ENCODE measurements at regions not wholly inside any gene's neighbourhood (a gene's known extent, or its start where the extent isn't known, plus 50 kb on each side); places are given as distances from the start of the nearest gene placed in this dataset.

DNA sequence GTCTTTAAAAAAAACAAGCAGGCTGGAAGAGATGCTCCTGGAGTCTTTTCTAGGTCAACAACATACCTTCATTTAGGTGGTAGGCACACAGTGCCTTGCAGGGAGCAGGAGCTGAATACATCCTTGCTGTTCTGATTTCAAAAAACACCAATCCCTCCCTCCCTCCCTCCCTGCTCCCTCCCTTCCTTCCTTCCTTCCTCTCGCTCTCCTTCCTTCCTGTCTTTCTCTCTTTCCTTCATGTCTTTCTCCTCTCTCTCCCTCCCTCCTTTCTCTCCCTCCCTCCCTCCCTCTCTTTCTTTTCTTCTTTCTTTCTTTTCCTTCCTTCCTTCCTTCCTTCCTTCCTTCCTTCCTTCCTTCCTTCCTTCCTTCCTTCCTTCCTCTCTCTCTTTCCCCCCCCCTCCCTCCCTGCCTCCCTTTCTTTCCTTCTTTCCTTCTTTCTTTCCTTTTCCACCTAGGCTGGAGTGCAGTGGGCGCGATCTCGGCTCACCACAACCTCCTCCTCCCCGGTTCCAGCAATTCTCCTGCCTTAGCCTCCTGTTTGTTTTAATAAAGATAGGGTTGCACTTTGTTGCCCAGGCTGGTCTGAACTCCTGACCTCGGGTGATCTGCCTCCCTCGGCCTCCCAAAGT is 245.1 kb downstream of the MIAT start:
- peak overlapping the region; percentile 66 for H3K27ac ChIP-seq (ENCODE audit: low read depth, low read length)
- no peak overlapping the region for H3K9ac ChIP-seq (ENCODE audit: low read depth, low read length)
- H3K4me1 ChIP-seq (ENCODE audit: control insufficient read depth, insufficient read depth, low read length): peaks cover 44% of the 10 kb centered on the region
- no peaks in the 10 kb centered on the region for H3K9me3 ChIP-seq (ENCODE audit: control insufficient read depth, insufficient read depth, low read length)
- peaks cover 10% of the 10 kb centered on the region for H3K27me3 ChIP-seq (ENCODE audit: control insufficient read depth, insufficient read depth, low read length)
- H3K36me3 ChIP-seq (ENCODE audit: control insufficient read depth, insufficient read depth, low read length): no peaks in the 10 kb centered on the region
- peak overlapping the region; percentile 62 for H3K4me3 ChIP-seq (ENCODE audit: low read depth, low read length)

DNA sequence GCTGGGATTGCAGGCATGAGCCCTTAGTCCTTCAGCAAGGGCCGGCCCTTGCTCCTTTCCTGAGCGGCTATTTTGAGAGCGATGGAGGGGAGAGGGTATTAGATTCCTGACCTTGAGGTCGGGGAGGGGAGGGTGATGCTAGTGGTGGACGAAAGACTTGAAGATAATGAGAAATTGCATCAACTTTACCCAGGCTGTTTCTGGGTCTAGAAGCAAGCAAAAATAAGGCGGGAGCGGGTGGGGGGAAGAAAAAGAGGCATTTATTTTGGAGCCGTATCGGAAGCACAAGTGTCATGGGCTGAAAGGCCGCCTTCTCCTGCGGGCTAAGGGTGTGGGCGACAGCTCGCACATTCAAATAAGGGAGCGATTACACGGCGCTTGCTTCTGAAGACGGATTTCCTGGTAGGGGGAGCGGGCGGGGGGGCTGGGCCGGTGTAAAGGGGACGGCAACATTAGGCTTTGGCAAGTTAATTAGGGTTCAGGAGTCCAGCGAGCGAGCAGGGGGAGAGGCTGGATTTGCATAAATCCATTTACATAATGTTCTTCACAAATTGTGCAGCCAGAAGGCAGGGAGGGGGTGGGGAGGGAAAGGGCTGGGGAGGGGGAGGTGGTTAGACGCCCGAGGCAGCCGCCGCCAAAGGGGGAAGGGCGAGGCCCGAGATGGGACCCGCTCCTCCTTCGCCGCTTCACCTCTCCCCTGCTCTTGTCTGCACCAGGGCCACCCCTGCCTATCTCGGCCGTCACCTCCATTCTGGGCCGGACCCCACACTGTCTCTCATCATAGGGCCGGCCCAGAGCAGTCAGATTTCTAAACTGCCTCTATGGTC is 245.9 kb downstream of the MIAT start:
- H3K9me3 ChIP-seq (ENCODE audit: control insufficient read depth, insufficient read depth, low read length): no peaks in the 10 kb centered on the region
- peaks cover 44% of the 10 kb centered on the region for H3K4me1 ChIP-seq (ENCODE audit: control insufficient read depth, insufficient read depth, low read length)
- H3K36me3 ChIP-seq (ENCODE audit: control insufficient read depth, insufficient read depth, low read length): no peaks in the 10 kb centered on the region
- H3K27me3 ChIP-seq (ENCODE audit: control insufficient read depth, insufficient read depth, low read length): peaks cover 10% of the 10 kb centered on the region
- H3K9ac ChIP-seq (ENCODE audit: low read depth, low read length): 0 out of 2 replicates have a peak overlapping the region, but pooled peaks have one; percentile 27
- peak overlapping the region; percentile 66 for H3K27ac ChIP-seq (ENCODE audit: low read depth, low read length)
- H3K4me3 ChIP-seq (ENCODE audit: low read depth, low read length): peak overlapping the region; percentile 62

DNA sequence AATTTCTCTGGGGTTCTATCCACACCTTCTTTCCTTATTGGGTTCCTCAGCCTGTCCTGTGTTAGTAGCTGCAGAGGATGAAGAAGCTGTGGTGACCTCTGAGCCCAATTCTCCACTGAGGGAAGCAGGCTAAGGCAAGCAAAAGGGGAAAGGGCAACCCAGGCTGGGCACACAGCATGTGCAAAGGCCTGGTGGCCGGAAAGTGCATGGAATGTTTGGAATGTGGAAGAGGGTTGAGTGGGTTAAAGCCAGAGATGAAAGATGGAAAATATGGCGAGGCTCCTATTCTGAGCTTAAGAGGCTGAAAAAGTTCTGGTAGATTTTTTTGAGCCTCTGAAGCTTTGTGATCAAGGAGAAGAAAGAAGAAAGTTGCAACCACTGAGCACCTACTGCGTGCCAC is 247.1 kb downstream of the MIAT start:
- no peak overlapping the region for H3K27ac ChIP-seq (ENCODE audit: low read depth, low read length)
- H3K4me1 ChIP-seq (ENCODE audit: control insufficient read depth, insufficient read depth, low read length): peaks cover 44% of the 10 kb centered on the region
- no peaks in the 10 kb centered on the region for H3K36me3 ChIP-seq (ENCODE audit: control insufficient read depth, insufficient read depth, low read length)
- peaks cover 10% of the 10 kb centered on the region for H3K27me3 ChIP-seq (ENCODE audit: control insufficient read depth, insufficient read depth, low read length)
- H3K9me3 ChIP-seq (ENCODE audit: control insufficient read depth, insufficient read depth, low read length): no peaks in the 10 kb centered on the region
- H3K4me3 ChIP-seq (ENCODE audit: low read depth, low read length): no peak overlapping the region
- H3K9ac ChIP-seq (ENCODE audit: low read depth, low read length): no peak overlapping the region

DNA sequence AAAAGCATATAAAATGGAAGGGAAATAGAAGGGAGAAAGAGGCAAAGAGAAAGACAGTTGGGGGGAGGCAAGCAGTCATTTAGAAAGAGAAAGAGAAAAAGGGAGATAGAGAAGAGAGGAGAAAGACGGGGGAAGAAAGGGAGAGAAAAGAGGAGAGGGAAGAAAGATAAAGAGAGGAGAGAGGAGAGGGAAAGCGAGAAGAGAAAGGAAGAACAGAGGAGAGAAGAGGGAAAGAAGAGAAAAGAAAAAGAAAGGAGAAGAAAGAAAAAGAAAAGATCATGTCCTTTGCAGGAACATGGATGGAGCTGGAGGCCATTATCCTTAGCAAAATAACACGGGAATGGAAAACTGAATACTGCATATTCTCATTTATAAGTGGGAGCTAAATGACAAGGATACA is 247.7 kb downstream of the MIAT start:
- H3K27ac ChIP-seq (ENCODE audit: low read depth, low read length): no peak overlapping the region
- H3K4me3 ChIP-seq (ENCODE audit: low read depth, low read length): no peak overlapping the region
- no peaks in the 10 kb centered on the region for H3K9me3 ChIP-seq (ENCODE audit: control insufficient read depth, insufficient read depth, low read length)
- peaks cover 10% of the 10 kb centered on the region for H3K27me3 ChIP-seq (ENCODE audit: control insufficient read depth, insufficient read depth, low read length)
- peaks cover 44% of the 10 kb centered on the region for H3K4me1 ChIP-seq (ENCODE audit: control insufficient read depth, insufficient read depth, low read length)
- no peaks in the 10 kb centered on the region for H3K36me3 ChIP-seq (ENCODE audit: control insufficient read depth, insufficient read depth, low read length)
- no peak overlapping the region for H3K9ac ChIP-seq (ENCODE audit: low read depth, low read length)

DNA sequence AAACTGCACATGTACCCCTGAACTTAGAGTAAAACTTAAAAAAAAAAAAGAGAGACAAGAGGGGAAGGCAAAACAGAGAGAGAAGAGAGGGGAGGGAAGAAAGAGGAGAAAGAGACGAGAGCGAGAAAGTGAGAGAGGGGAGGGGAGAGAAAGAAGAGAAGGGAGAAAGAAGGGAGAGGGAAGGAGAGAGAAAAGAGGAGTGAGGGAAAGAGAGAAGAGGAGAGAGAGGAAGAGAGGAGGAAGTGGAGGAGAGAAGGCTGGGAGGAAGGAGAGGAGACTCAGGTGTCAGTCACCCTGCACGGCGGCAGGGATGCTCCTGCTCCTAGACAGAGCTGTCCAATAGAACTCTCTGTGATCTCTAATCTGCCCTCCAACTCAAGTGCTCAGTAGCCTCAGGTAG is 248.3 kb downstream of the MIAT start:
- Histone ChIP-seq H3K27me3 (ENCODE audit: control insufficient read depth, insufficient read depth, low read length) (peaks cover 16% of the 10 kb centered on the region), H3K4me1 (ENCODE audit: control insufficient read depth, insufficient read depth, low read length) (peaks cover 47% of the 10 kb centered on the region), H3K36me3 (ENCODE audit: control insufficient read depth, insufficient read depth, low read length) (no peaks in the 10 kb centered on the region), H3K27ac (ENCODE audit: low read depth, low read length) (no peak overlapping the region), H3K4me3 (ENCODE audit: low read depth, low read length) (no peak overlapping the region), H3K9ac (ENCODE audit: low read depth, low read length) (no peak overlapping the region), H3K9me3 (ENCODE audit: control insufficient read depth, insufficient read depth, low read length) (no peaks in the 10 kb centered on the region)

DNA sequence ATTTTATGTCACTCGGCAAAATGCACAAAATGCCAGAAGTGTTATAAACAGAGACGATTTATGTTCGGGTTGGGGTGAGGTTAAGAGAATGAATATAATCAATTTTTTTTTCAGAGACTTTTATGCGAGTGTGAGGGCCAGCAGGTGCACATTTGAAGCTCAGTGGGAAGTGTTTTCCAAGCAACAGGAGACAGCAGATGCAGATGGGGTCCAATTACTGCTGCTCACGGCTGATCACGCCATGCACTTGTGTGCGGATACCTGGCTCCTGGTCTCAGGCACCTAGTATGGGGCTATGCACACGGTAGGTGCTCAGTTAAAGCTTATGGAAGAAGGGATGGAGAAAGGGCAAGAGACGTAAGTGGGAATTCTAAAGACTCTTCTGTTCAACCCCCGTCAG is 249.1 kb downstream of the MIAT start:
- H3K9ac ChIP-seq (ENCODE audit: low read depth, low read length): no peak overlapping the region
- H3K9me3 ChIP-seq (ENCODE audit: control insufficient read depth, insufficient read depth, low read length): no peaks in the 10 kb centered on the region
- H3K27ac ChIP-seq (ENCODE audit: low read depth, low read length): no peak overlapping the region
- no peak overlapping the region for H3K4me3 ChIP-seq (ENCODE audit: low read depth, low read length)
- H3K27me3 ChIP-seq (ENCODE audit: control insufficient read depth, insufficient read depth, low read length): peaks cover 24% of the 10 kb centered on the region
- no peaks in the 10 kb centered on the region for H3K36me3 ChIP-seq (ENCODE audit: control insufficient read depth, insufficient read depth, low read length)
- H3K4me1 ChIP-seq (ENCODE audit: control insufficient read depth, insufficient read depth, low read length): peaks cover 46% of the 10 kb centered on the region

DNA sequence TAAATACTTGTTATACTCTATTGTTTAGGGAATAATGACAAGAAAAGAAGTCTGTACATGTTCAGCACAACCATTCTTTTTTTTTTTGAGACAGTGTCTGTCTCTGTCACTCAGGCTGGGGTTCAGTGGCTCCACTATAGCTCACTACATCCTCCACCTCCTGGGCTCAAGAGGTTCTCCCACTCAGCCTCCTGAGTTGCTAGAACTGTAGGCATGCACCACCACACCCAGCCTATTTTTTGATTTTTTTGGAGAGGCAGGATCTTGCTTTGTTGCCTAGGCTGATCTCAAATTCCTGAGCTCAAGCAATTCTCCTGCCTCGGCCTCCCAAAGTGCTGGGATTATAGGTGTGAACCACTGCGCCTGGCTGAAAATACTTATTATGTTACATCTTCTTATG is 250.0 kb downstream of the MIAT start:
- Histone ChIP-seq H3K4me1 (ENCODE audit: control insufficient read depth, insufficient read depth, low read length) (peaks cover 46% of the 10 kb centered on the region), H3K4me3 (ENCODE audit: low read depth, low read length) (no peak overlapping the region), H3K36me3 (ENCODE audit: control insufficient read depth, insufficient read depth, low read length) (no peaks in the 10 kb centered on the region), H3K9ac (ENCODE audit: low read depth, low read length) (no peak overlapping the region), H3K9me3 (ENCODE audit: control insufficient read depth, insufficient read depth, low read length) (no peaks in the 10 kb centered on the region), H3K27me3 (ENCODE audit: control insufficient read depth, insufficient read depth, low read length) (peaks cover 29% of the 10 kb centered on the region), H3K27ac (ENCODE audit: low read depth, low read length) (no peak overlapping the region)

DNA sequence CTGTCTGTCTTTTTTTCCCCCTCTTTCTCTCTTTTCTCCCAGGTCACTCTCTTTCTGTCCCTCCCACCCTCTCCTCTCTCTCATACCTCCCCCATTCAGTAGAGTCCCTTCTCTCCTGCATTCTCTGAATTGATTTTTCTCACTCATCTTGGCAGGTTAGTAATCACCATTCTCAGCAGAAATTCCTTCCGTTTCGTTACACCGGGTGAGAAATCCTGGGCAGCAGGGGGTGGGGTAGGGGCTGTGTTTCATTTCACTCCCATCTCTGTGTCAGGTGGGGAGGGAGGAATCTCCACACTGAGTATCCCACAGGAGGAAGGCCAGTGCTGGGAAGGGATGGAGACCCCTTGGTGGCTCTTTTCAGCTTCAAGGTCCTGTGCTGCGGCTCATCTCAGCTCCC is 253.5 kb downstream of the MIAT start:
- H3K27ac ChIP-seq (ENCODE audit: low read depth, low read length): no peak overlapping the region
- H3K4me3 ChIP-seq (ENCODE audit: low read depth, low read length): no peak overlapping the region
- H3K27me3 ChIP-seq (ENCODE audit: control insufficient read depth, insufficient read depth, low read length): peaks cover 20% of the 10 kb centered on the region
- H3K4me1 ChIP-seq (ENCODE audit: control insufficient read depth, insufficient read depth, low read length): peaks cover 26% of the 10 kb centered on the region
- H3K36me3 ChIP-seq (ENCODE audit: control insufficient read depth, insufficient read depth, low read length): no peaks in the 10 kb centered on the region
- H3K9ac ChIP-seq (ENCODE audit: low read depth, low read length): no peak overlapping the region
- H3K9me3 ChIP-seq (ENCODE audit: control insufficient read depth, insufficient read depth, low read length): no peaks in the 10 kb centered on the region

DNA sequence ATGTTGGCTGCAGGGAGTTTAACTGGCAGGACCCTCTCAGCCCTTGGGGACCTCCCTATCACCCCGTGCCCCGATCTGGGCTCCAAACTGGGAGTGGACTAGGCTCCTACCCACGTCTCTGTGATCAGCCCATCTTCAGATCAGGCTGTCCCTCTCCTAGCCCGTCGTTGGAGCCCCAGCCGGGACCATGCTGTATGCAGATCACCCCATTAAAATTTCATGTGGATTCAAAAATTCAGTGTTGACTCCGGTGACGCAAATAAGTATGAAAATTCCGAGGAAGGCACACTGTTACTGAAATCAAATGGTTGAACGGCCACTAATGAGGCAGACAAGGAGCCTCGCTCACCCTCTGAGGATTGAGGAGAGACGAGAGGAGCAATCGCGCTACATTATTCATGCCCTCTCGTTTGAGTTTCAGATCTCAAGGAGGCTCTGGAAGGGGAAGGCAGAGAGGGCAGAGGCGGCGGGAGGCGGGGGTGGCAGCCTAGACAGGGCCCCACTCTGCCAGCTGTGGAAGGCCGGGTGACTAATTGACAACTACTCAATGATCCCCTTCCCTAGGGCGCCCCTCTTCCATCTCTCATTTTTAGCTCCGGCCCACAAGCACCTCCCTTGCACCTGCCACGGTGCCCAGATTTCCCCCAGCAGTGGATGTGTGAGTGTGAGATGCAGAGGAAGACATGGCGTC is 255.4 kb downstream of the MIAT start:
- H3K9me3 ChIP-seq (ENCODE audit: control insufficient read depth, insufficient read depth, low read length): no peaks in the 10 kb centered on the region
- H3K4me1 ChIP-seq (ENCODE audit: control insufficient read depth, insufficient read depth, low read length): peaks cover 19% of the 10 kb centered on the region
- no peak overlapping the region for H3K27ac ChIP-seq (ENCODE audit: low read depth, low read length)
- no peaks in the 10 kb centered on the region for H3K36me3 ChIP-seq (ENCODE audit: control insufficient read depth, insufficient read depth, low read length)
- no peak overlapping the region for H3K9ac ChIP-seq (ENCODE audit: low read depth, low read length)
- no peak overlapping the region for H3K4me3 ChIP-seq (ENCODE audit: low read depth, low read length)
- H3K27me3 ChIP-seq (ENCODE audit: control insufficient read depth, insufficient read depth, low read length): peaks cover 20% of the 10 kb centered on the region

DNA sequence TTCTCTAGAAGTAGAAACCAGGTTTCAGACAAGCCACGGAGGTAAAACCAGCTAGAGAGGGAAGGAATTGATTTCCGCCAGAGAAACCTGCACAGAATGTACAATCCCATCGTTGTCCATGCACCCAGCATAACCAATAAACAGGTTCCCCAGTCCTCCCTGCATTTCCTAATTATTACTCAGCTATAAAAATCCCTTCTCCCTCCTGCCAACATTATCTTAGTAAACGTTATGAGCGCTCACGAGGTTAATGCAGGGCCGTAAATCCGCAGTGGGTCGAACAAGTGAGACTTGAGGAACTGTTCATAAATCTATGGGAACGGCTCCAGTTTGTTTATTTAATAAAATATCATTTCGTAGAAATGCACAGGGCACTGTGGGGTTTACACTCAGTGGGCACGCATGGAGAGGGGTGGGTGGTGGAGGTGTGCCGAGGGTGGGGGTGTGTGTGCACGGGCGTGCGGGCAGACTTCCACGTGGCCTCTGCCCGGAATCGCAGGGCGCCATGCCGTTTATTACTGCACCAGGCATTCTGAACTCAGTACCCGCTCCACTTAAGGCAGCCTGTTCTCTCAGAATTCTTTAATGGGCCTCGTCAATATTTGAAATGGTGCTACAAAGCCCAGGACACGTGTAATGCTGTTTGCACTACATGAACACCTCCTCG is 257.3 kb downstream of the MIAT start:
- Histone ChIP-seq H3K4me3 (ENCODE audit: low read depth, low read length) (no peak overlapping the region), H3K36me3 (ENCODE audit: control insufficient read depth, insufficient read depth, low read length) (no peaks in the 10 kb centered on the region), H3K27me3 (ENCODE audit: control insufficient read depth, insufficient read depth, low read length) (peaks cover 20% of the 10 kb centered on the region), H3K9ac (ENCODE audit: low read depth, low read length) (no peak overlapping the region), H3K27ac (ENCODE audit: low read depth, low read length) (no peak overlapping the region), H3K9me3 (ENCODE audit: control insufficient read depth, insufficient read depth, low read length) (no peaks in the 10 kb centered on the region), H3K4me1 (ENCODE audit: control insufficient read depth, insufficient read depth, low read length) (peaks cover 19% of the 10 kb centered on the region)

All from HUES48 (cell line).